ENCODE measurements at regions not wholly inside any gene's neighbourhood (a gene's known extent, or its start where the extent isn't known, plus 50 kb on each side); places are given as distances from the start of the nearest gene placed in this dataset.

DNA sequence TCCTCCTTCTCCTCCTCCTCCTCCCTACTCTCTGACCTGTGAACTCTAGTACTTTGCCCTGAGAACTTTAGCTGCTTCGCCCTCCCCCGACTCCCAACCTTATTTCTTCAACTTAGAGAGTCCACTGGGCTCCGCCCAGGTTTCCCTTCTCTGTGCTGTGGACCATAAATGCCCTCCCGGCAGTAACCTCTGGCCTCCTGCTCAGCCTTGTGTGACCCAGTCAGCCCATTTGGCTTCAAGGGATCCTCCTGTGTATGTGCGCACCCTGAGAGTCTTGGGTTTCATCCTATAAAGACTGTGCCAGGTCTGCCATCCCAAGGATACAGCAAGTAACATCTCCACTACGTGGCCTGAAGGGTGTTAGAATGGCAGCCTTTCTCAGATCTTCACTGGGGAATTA is 275.6 kb upstream of the C16orf82 start:
- TF ChIP-seq SIN3A (IDR thresholded peaks at IDR 0.05; ENCODE audit: borderline replicate concordance, low read depth, low read length), result no peak
- TF ChIP-seq, protein P1, sequence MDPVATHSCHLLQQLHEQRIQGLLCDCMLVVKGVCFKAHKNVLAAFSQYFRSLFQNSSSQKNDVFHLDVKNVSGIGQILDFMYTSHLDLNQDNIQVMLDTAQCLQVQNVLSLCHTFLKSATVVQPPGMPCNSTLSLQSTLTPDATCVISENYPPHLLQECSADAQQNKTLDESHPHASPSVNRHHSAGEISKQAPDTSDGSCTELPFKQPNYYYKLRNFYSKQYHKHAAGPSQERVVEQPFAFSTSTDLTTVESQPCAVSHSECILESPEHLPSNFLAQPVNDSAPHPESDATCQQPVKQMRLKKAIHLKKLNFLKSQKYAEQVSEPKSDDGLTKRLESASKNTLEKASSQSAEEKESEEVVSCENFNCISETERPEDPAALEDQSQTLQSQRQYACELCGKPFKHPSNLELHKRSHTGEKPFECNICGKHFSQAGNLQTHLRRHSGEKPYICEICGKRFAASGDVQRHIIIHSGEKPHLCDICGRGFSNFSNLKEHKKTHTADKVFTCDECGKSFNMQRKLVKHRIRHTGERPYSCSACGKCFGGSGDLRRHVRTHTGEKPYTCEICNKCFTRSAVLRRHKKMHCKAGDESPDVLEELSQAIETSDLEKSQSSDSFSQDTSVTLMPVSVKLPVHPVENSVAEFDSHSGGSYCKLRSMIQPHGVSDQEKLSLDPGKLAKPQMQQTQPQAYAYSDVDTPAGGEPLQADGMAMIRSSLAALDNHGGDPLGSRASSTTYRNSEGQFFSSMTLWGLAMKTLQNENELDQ (CRISPR knock-in tag; IDR thresholded peaks at IDR 0.05; ENCODE audit: borderline replicate concordance), result no peak
- TF ChIP-seq POLR2A (IDR thresholded peaks at IDR 0.05; ENCODE audit: insufficient read depth in 1 of 2, low read depth in 2 of 2, low read length in 2 of 2), result no peak
- no peak for TF ChIP-seq EP300 (IDR thresholded peaks at IDR 0.05; ENCODE audit: low read depth in 2 of 2, low read length in 2 of 2)
- no peak for TF ChIP-seq EP300 (CRISPR knock-in tag; IDR thresholded peaks at IDR 0.05; ENCODE audit: borderline replicate concordance)
- TF ChIP-seq ZNF550 (CRISPR knock-in tag; IDR thresholded peaks at IDR 0.05; ENCODE audit: borderline replicate concordance), result no peak
- no peak for TF ChIP-seq NFE2L2 (IDR thresholded peaks at IDR 0.05; ENCODE audit: low read length)

All from HepG2 (cell line).